PC-9 (cell line): ENCODE measurements at regions not wholly inside any gene's neighbourhood (a gene's known extent, or its start where the extent isn't known, plus 50 kb on each side); places are given as distances from the start of the nearest gene placed in this dataset.

Source experiments
- CTCF ChIP-seq: fragments of 200-600 bp; sonication (generic); conservative IDR thresholded peaks from 2 replicates; pipeline ENCODE4 v1.6.1; 2017; ENCODE audit warnings: mixed run types, antibody characterized with exemption, mild to moderate bottlenecking, moderate library complexity
- EZH2 ChIP-seq: fragments of 200-600 bp; sonication (generic); IDR thresholded peaks from 2 replicates; pipeline ENCODE4 v1.8.0; 2017; ENCODE audit warnings: antibody characterized with exemption, low read depth

DNA sequence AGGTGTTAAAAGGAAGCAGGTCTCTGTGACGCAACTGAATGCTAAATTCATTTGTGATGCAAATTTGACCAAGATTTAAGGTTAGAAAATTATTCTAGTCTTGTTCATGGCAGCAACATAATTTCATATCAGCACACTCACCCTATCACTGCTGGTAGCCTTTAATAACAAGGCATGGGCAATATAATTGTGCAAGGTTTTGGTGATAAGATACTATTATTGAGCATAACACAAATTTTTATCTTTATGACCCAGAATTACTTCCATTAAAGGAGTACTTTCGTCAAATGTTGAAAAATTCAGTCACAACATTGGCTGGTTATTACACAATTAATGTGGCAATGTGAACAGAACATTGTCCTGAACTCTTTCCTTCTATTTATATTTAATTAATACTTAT is 96.0 kb upstream of the PAM start:
- TF ChIP-seq EZH2 (no peak), CTCF (no peak)
